ENCODE measurements at regions not wholly inside any gene's neighbourhood (a gene's known extent, or its start where the extent isn't known, plus 50 kb on each side); places are given as distances from the start of the nearest gene placed in this dataset.

- H3K4me1 ChIP-seq: no peaks in the 10 kb centered on the region
- no peak for DNase-seq (ENCODE audit: low spot score)
- H3K4me3 ChIP-seq: no peak overlapping the region
- H3K27me3 ChIP-seq: no peaks in the 10 kb centered on the region
- peaks cover 0 to 22% of the 10 kb centered on the region in 2 donors for H3K9me3 ChIP-seq
- no peak overlapping the region for H3K27ac ChIP-seq
- no peak for TF ChIP-seq CTCF (IDR thresholded peaks at IDR 0.05)
- H3K36me3 ChIP-seq: no peaks in the 10 kb centered on the region
These were observed 87.2 kb downstream of the ATPSCKMT start for GRCh38 chr5:10162468-10162867.

- H3K27ac ChIP-seq: no peak overlapping the region
- no peaks in the 10 kb centered on the region for H3K4me1 ChIP-seq
- no peak for TF ChIP-seq CTCF (IDR thresholded peaks at IDR 0.05)
These were observed 87.9 kb downstream of the ATPSCKMT start for GRCh38 chr5:10161778-10162177.

GRCh38 chr5:10160241-10160640 lies 89.4 kb downstream of the ATPSCKMT start:
- Histone ChIP-seq H3K4me3 (no peak overlapping the region), H3K9me3 (peaks cover 0 to 9% of the 10 kb centered on the region in 2 donors), H3K36me3 (no peaks in the 10 kb centered on the region), H3K4me1 (no peaks in the 10 kb centered on the region), H3K27me3 (no peaks in the 10 kb centered on the region), H3K27ac (no peak overlapping the region)
- no peak for TF ChIP-seq CTCF (IDR thresholded peaks at IDR 0.05)
- DNase-seq (ENCODE audit: low spot score): no peak

More at GRCh38 chr5:10161778-10162177, 87.9 kb downstream of the ATPSCKMT start:
- Histone ChIP-seq H3K27me3 (no peaks in the 10 kb centered on the region), H3K36me3 (no peaks in the 10 kb centered on the region), H3K4me3 (no peak overlapping the region), H3K9me3 (peaks cover 0 to 22% of the 10 kb centered on the region in 2 donors)
- DNase-seq (ENCODE audit: low spot score): no peak

GRCh38 chr5:10158886-10159285 lies 90.8 kb downstream of the ATPSCKMT start:
- TF ChIP-seq CTCF (IDR thresholded peaks at IDR 0.05): no peak
- H3K27me3 ChIP-seq: no peaks in the 10 kb centered on the region
- H3K9me3 ChIP-seq: no peaks in the 10 kb centered on the region
- no peaks in the 10 kb centered on the region for H3K36me3 ChIP-seq
- no peak overlapping the region for H3K4me3 ChIP-seq
- no peaks in the 10 kb centered on the region for H3K4me1 ChIP-seq
- H3K27ac ChIP-seq: no peak overlapping the region
- DNase-seq (ENCODE audit: low spot score): no peak

- no peak for TF ChIP-seq CTCF (IDR thresholded peaks at IDR 0.05)
- DNase-seq (ENCODE audit: low spot score): no peak
- Histone ChIP-seq H3K9me3 (no peaks in the 10 kb centered on the region), H3K27ac (no peak overlapping the region), H3K27me3 (no peaks in the 10 kb centered on the region), H3K4me3 (no peak overlapping the region), H3K4me1 (no peaks in the 10 kb centered on the region), H3K36me3 (no peaks in the 10 kb centered on the region)
These were observed 92.5 kb downstream of the ATPSCKMT start for GRCh38 chr5:10157085-10157669.

Data from right atrium auricular region (tissue), 2 donors.